22Rv1 (cell line): ENCODE measurements at regions not wholly inside any gene's neighbourhood (a gene's known extent, or its start where the extent isn't known, plus 50 kb on each side); places are given as distances from the start of the nearest gene placed in this dataset.

Experiments used
- ZFX ChIP-seq: fragments of 450-650 bp; IDR thresholded peaks from 2 replicates; pipeline ENCODE4 v1.6.1; 2017; ENCODE audit warnings: antibody characterized with exemption, borderline replicate concordance
- TF ChIP-seq, protein P1 (sequence below): fragments of 450-650 bp; IDR thresholded peaks from 2 replicates; pipeline ENCODE4 v1.5.1; 2017; ENCODE audit warnings: mild to moderate bottlenecking

DNA sequence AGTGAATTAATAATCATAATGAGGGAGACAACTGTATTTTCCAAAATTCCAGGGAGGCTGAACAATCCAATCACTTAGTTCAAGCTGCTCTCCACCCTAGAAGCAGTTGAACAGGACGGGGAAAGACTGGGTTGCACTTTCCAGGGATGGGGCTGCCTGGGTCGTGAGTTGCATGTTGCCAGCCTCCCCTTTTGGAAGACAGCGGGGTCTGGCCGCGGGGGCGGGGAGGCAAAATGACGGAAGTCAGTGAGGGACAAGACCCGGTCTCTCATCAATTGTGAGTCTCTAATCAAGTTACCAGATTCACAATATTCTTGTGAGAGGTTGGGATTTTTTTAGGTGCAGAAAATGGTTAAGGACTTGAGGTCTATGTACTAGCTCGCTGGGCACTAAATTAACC, 484.1 kb downstream of the ZSWIM6 start:
- TF ChIP-seq, protein P1, sequence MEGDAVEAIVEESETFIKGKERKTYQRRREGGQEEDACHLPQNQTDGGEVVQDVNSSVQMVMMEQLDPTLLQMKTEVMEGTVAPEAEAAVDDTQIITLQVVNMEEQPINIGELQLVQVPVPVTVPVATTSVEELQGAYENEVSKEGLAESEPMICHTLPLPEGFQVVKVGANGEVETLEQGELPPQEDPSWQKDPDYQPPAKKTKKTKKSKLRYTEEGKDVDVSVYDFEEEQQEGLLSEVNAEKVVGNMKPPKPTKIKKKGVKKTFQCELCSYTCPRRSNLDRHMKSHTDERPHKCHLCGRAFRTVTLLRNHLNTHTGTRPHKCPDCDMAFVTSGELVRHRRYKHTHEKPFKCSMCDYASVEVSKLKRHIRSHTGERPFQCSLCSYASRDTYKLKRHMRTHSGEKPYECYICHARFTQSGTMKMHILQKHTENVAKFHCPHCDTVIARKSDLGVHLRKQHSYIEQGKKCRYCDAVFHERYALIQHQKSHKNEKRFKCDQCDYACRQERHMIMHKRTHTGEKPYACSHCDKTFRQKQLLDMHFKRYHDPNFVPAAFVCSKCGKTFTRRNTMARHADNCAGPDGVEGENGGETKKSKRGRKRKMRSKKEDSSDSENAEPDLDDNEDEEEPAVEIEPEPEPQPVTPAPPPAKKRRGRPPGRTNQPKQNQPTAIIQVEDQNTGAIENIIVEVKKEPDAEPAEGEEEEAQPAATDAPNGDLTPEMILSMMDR, result no peak
- TF ChIP-seq ZFX, result no peak
